SW 1271 (cell line): ENCODE measurements at regions not wholly inside any gene's neighbourhood (a gene's known extent, or its start where the extent isn't known, plus 50 kb on each side); places are given as distances from the start of the nearest gene placed in this dataset.

ENCODE experiments used
- DNase-seq, 2 experiments: peaks; one replicate each; lab custom pipeline; 2025; lab: John Stamatoyannopoulos, UW

GRCh38 chr12:91395628-91396135 lies 213.1 kb upstream of the DCN start:
- no peak for DNase-seq

- no peak for DNase-seq
Observed at GRCh38 chr12:91394903-91395302, 212.3 kb upstream of the DCN start.

GRCh38 chr12:91388573-91388972 lies 206.0 kb upstream of the DCN start:
- DNase-seq = no peak

GRCh38 chr12:91387461-91388134 lies 205.0 kb upstream of the DCN start:
- no peak for DNase-seq

- no peak for DNase-seq
Observed at GRCh38 chr12:91384806-91385205, 202.2 kb upstream of the DCN start.

GRCh38 chr12:91384366-91384765 lies 201.7 kb upstream of the DCN start:
- no peak for DNase-seq

GRCh38 chr12:91383099-91383498 lies 200.5 kb upstream of the DCN start:
- no peak for DNase-seq

GRCh38 chr12:91382081-91382543 lies 199.5 kb upstream of the DCN start:
- peak in 1 of 2 experiments; percentile 59 for DNase-seq

- no peak for DNase-seq
Observed at GRCh38 chr12:91381309-91381804, 198.7 kb upstream of the DCN start.

- no peak for DNase-seq
Observed at GRCh38 chr12:91380631-91381030, 198.0 kb upstream of the DCN start.

- no peak for DNase-seq
Observed at GRCh38 chr12:91379051-91379775, 196.6 kb upstream of the DCN start.

- DNase-seq = no peak
Observed at GRCh38 chr12:91377436-91377835, 194.8 kb upstream of the DCN start.

GRCh38 chr12:91373086-91373485 lies 190.5 kb upstream of the DCN start:
- no peak for DNase-seq

GRCh38 chr12:91370086-91370868 lies 187.7 kb upstream of the DCN start:
- no peak for DNase-seq

- no peak for DNase-seq
Observed at GRCh38 chr12:91368613-91369012, 186.0 kb upstream of the DCN start.

GRCh38 chr12:91367234-91367849 lies 184.7 kb upstream of the DCN start:
- DNase-seq = peak in 1 of 2 experiments; percentile 18

- no peak for DNase-seq
Observed at GRCh38 chr12:91364471-91365184, 182.0 kb upstream of the DCN start.

GRCh38 chr12:91361864-91362263 lies 179.2 kb upstream of the DCN start:
- peak in 1 of 2 experiments; percentile 50 for DNase-seq

- no peak for DNase-seq
Observed at GRCh38 chr12:91357381-91357780, 174.8 kb upstream of the DCN start.

- DNase-seq = no peak
Observed at GRCh38 chr12:91356405-91356804, 173.8 kb upstream of the DCN start.
